ENCODE measurements at regions not wholly inside any gene's neighbourhood (a gene's known extent, or its start where the extent isn't known, plus 50 kb on each side); places are given as distances from the start of the nearest gene placed in this dataset.

- in situ Hi-C loops (cut with HindIII; ENCODE audit: extremely low pct_ligation_motif_present, low pct_unique_long_range_greater_than_20kb): no loop called here
- Histone ChIP-seq H3K4me3 (replicated peaks in 1 of 3; ENCODE audit: insufficient read depth in 1 of 3, low read depth in 2 of 3, low read length in 3 of 3) (no peak overlapping the region), H3K27me3 (ENCODE audit: control insufficient read depth in 1 of 2, insufficient read depth in 2 of 2, low read length in 2 of 2) (peaks cover 3 to 34% of the 10 kb centered on the region in 2 experiments; a peak in 4 of 5 replicates), H3K9me3 (ENCODE audit: low read length) (no peaks in the 10 kb centered on the region), H2AFZ (ENCODE audit: low read length) (no peak overlapping the region), H3K4me2 (ENCODE audit: low read depth, low read length) (no peak overlapping the region), H4K20me1 (ENCODE audit: insufficient read depth, low read length) (no peaks in the 10 kb centered on the region), H3K4me1 (ENCODE audit: insufficient read depth, low read length) (no peaks in the 10 kb centered on the region), H3K36me3 (replicated peaks in 1 of 2; ENCODE audit: control insufficient read depth in 1 of 2, insufficient read depth in 2 of 2, low read length in 2 of 2) (no peaks in the 10 kb centered on the region), H3K79me2 (ENCODE audit: insufficient read depth, low read length) (no peaks in the 10 kb centered on the region), H3K9ac (ENCODE audit: insufficient read depth, low read depth, low read length) (no peak overlapping the region), H3K27ac (ENCODE audit: extremely low read length, insufficient read depth, low read length) (no peak overlapping the region)
- intact Hi-C loops (cut with micrococcal nuclease; ENCODE audit: unreplicated experiment): no loop called here
- ChIA-PET POLR2A (no interaction called here), CTCF (ENCODE audit: low intra/inter-chr PET ratio, low total read pairs) (no interaction called here)
- no peak for DNase-seq (ENCODE audit: low spot score)
- no peak for TF ChIP-seq HMGXB3 (CRISPR knock-in tag; IDR thresholded peaks at IDR 0.05; ENCODE audit: borderline replicate concordance)
- TF ChIP-seq PBX3 (CRISPR knock-in tag; IDR thresholded peaks at IDR 0.05; ENCODE audit: borderline replicate concordance): no peak
- no peak for TF ChIP-seq NR2F1 (CRISPR knock-in tag; IDR thresholded peaks at IDR 0.05)
- TF ChIP-seq ZNF350 (CRISPR knock-in tag; IDR thresholded peaks at IDR 0.05; ENCODE audit: borderline replicate concordance, low read depth): no peak
- no peak for TF ChIP-seq ZNF567 (CRISPR knock-in tag; IDR thresholded peaks at IDR 0.05; ENCODE audit: borderline replicate concordance)
- TF ChIP-seq MXD4 (CRISPR knock-in tag; IDR thresholded peaks at IDR 0.05): no peak
- no peak for TF ChIP-seq ZFP90 (CRISPR knock-in tag; IDR thresholded peaks at IDR 0.05; ENCODE audit: borderline replicate concordance)
- TF ChIP-seq KLF15 (CRISPR knock-in tag; IDR thresholded peaks at IDR 0.05; ENCODE audit: borderline replicate concordance): no peak
- TF ChIP-seq ZNF3 (CRISPR knock-in tag; IDR thresholded peaks at IDR 0.05): no peak
- no peak for TF ChIP-seq ZFYVE20 (CRISPR knock-in tag; IDR thresholded peaks at IDR 0.05; ENCODE audit: borderline replicate concordance, low read depth)
- TF ChIP-seq GLI4 (CRISPR knock-in tag; IDR thresholded peaks at IDR 0.05; ENCODE audit: borderline replicate concordance): no peak
- no peak for TF ChIP-seq ZNF512 (CRISPR knock-in tag; IDR thresholded peaks at IDR 0.05)
- TF ChIP-seq ZNF574 (CRISPR knock-in tag; IDR thresholded peaks at IDR 0.05): no peak
- no peak for TF ChIP-seq ZMAT3 (CRISPR knock-in tag; conservative IDR thresholded peaks at IDR 0.05)
- no peak for FAIRE-seq
- ATAC-seq: no peak
- BruUV-seq (replicated peaks): no TSS peak
- 1% methylated on average over 12 of the region's 16 CpGs for WGBS (ENCODE audit: low lambda C conversion rate)
Measured at GRCh38 chr22:48152164-48152775, 1389.8 kb downstream of the TBC1D22A start.

Data from HepG2 (cell line).